OCI-LY7 (cell line): ENCODE measurements at regions not wholly inside any gene's neighbourhood (a gene's known extent, or its start where the extent isn't known, plus 50 kb on each side); places are given as distances from the start of the nearest gene placed in this dataset.

ENCODE experiments used
- BruUV-seq: library from RNA; stranded (reverse); fragments of 400-500 nt; replicated peaks from 2 replicates; lab custom pipeline; 2021; lab: Mats Ljungman, UMichigan
- CTCF ChIA-PET: fragments of 300-600 bp; sonication (Branson Sonifier 250); formaldehyde crosslinking; loops from one replicate; lab custom pipeline; 2022; ENCODE audit warnings: antibody characterized with exemption; ENCODE audit not compliant: unreplicated experiment; lab: Charles Lee
- POLR2A ChIA-PET: fragments of 300-600 bp; sonication (Branson Sonifier 250); formaldehyde crosslinking; loops from one replicate; lab custom pipeline; 2022; ENCODE audit warnings: antibody characterized with exemption; lab: Charles Lee
- DNase-seq: peaks from one replicate; pipeline ENCODE4 v3.0.0-alpha.2; 2015; ENCODE audit warnings: low spot score
- H2AFZ ChIP-seq: fragments of 200-600 bp; sonication (generic), shearing (Covaris generic); 2 replicates; pipeline ENCODE4 v1.6.1; 2014; ENCODE audit warnings: mild to moderate bottlenecking, antibody characterized with exemption, low read length, moderate library complexity
- H3K27ac ChIP-seq: fragments of 200-600 bp; sonication (generic); 2 replicates; pipeline ENCODE4 v1.5.1; 2014; ENCODE audit warnings: mixed run types, low read depth, mild to moderate bottlenecking, moderate library complexity, low read length, inconsistent platforms; ENCODE audit not compliant: poor library complexity, severe bottlenecking
- H3K36me3 ChIP-seq: fragments of 200-600 bp; sonication (generic); 2 replicates; pipeline ENCODE4 v1.6.1; 2014; ENCODE audit warnings: mild to moderate bottlenecking, antibody characterized with exemption, low read length, moderate library complexity, mixed read lengths; ENCODE audit not compliant: insufficient read depth
- H3K4me1 ChIP-seq: fragments of 200-600 bp; sonication (generic); 2 replicates; pipeline ENCODE4 v1.5.1; 2014; ENCODE audit warnings: mild to moderate bottlenecking, low read length; ENCODE audit not compliant: insufficient read depth, poor library complexity, severe bottlenecking
- H3K4me2 ChIP-seq: fragments of 200-600 bp; sonication (generic); 2 replicates; pipeline ENCODE4 v1.6.1; 2014; ENCODE audit warnings: mild to moderate bottlenecking, low read length
- H3K4me3 ChIP-seq: fragments of 200-600 bp; sonication (generic); 2 replicates; pipeline ENCODE4 v1.5.1; 2014; ENCODE audit warnings: mild to moderate bottlenecking, low read depth, low read length; ENCODE audit not compliant: poor library complexity, severe bottlenecking
- H3K79me2 ChIP-seq: fragments of 200-600 bp; sonication (generic); 2 replicates; pipeline ENCODE4 v1.6.1; 2016; ENCODE audit warnings: low read depth, mild to moderate bottlenecking, low read length, moderate library complexity, mixed read lengths; ENCODE audit not compliant: insufficient read depth
- H3K9me2 ChIP-seq: fragments of 200-600 bp; sonication (generic); 2 replicates; pipeline ENCODE4 v1.6.1; 2016; ENCODE audit warnings: mild to moderate bottlenecking, low read length, mixed read lengths; ENCODE audit not compliant: insufficient read depth
- H3K9me3 ChIP-seq: fragments of 200-600 bp; sonication (generic); 2 replicates; pipeline ENCODE4 v1.6.1; 2014; ENCODE audit warnings: mild to moderate bottlenecking, mixed run types, low read length, mixed read lengths
- H4K20me1 ChIP-seq: fragments of 200-600 bp; sonication (generic); 2 replicates; pipeline ENCODE4 v1.6.1; 2014; ENCODE audit warnings: mild to moderate bottlenecking, antibody characterized with exemption, low read length, moderate library complexity, mixed read lengths; ENCODE audit not compliant: insufficient read depth
- EZH2phosphoT487 ChIP-seq: fragments of 200-600 bp; sonication (generic); IDR thresholded peaks from 2 replicates; pipeline ENCODE4 v1.6.1; 2018; ENCODE audit warnings: low read depth, borderline replicate concordance, mild to moderate bottlenecking, mixed run types, antibody characterized with exemption, low read length, moderate library complexity, mixed read lengths
- intact Hi-C: fragments of 100-400 bp; cut with micrococcal nuclease; formaldehyde crosslinking; loops from one replicate; pipeline ENCODE4 v1.10.0; 2022; ENCODE audit not compliant: unreplicated experiment
- TF ChIP-seq, protein P1 (sequence below): fragments of 200-600 bp; sonication (generic); conservative IDR thresholded peaks from 2 replicates; pipeline ENCODE4 v1.5.1; 2014; ENCODE audit warnings: mild to moderate bottlenecking, antibody characterized with exemption, low read length, moderate library complexity, mixed read lengths

DNA sequence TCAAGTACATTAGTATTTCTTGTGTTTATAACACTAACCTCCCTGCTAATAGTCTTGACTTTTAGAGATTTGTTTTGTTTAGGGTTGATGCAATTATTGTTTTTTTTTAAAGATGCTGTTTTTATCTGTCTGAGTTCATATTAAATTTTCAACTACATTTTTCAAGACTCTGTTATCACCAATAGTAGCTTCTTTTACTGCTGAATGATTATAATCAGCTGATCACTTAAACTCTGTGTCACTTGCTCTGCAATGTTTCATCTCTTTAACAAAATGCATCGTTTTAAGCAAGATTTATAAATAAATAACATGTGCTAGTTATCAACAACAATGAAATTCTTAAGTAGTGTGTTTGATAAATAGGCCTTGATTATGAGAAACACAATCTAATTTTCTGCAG lies 920.9 kb upstream of the PCDH20 start:
- no peak overlapping the region for H3K4me3 ChIP-seq
- TF ChIP-seq, protein P1, sequence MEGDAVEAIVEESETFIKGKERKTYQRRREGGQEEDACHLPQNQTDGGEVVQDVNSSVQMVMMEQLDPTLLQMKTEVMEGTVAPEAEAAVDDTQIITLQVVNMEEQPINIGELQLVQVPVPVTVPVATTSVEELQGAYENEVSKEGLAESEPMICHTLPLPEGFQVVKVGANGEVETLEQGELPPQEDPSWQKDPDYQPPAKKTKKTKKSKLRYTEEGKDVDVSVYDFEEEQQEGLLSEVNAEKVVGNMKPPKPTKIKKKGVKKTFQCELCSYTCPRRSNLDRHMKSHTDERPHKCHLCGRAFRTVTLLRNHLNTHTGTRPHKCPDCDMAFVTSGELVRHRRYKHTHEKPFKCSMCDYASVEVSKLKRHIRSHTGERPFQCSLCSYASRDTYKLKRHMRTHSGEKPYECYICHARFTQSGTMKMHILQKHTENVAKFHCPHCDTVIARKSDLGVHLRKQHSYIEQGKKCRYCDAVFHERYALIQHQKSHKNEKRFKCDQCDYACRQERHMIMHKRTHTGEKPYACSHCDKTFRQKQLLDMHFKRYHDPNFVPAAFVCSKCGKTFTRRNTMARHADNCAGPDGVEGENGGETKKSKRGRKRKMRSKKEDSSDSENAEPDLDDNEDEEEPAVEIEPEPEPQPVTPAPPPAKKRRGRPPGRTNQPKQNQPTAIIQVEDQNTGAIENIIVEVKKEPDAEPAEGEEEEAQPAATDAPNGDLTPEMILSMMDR: no peak
- no peak for TF ChIP-seq EZH2phosphoT487
- no peak for DNase-seq
- H3K9me3 ChIP-seq: no peaks in the 10 kb centered on the region
- H3K27ac ChIP-seq: no peak overlapping the region
- no peaks in the 10 kb centered on the region for H4K20me1 ChIP-seq
- BruUV-seq: no TSS peak
- H3K4me1 ChIP-seq: peaks cover 14% of the 10 kb centered on the region
- CTCF ChIA-PET: no interaction called here
- POLR2A ChIA-PET: interaction anchor here (0.6 kb wide), 1 partner anchor 51 kb away, joined by 3 read pairs; no protein-coding TSS in a partner anchor
- no peak overlapping the region for H3K4me2 ChIP-seq
- no peaks in the 10 kb centered on the region for H3K9me2 ChIP-seq
- H3K79me2 ChIP-seq: no peaks in the 10 kb centered on the region
- intact Hi-C loops: no loop called here
- peak overlapping the region; percentile 91 for H2AFZ ChIP-seq
- no peaks in the 10 kb centered on the region for H3K36me3 ChIP-seq

DNA sequence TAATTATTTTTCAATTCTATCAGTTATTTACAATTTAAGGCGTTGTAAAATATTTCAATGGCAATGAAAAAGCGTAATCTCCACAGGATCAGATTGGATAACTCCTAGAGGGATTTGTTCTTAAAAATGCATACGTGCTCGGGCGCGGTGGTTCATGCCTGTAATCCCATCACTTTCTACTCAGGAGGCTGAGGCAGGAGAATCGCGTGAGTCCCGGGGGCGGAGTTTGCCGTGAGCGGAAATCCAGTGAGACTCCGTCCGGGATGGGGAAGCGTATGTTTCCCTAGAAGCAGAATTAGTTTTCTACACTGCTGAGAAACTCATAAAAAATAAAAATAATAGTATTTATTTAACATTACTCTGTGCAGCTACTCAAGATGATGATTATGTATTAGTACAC lies 917.8 kb upstream of the PCDH20 start:
- Histone ChIP-seq H2AFZ (no peak overlapping the region), H3K9me2 (no peaks in the 10 kb centered on the region), H3K4me1 (peaks cover 14% of the 10 kb centered on the region), H3K4me3 (no peak overlapping the region), H3K79me2 (no peaks in the 10 kb centered on the region), H3K4me2 (no peak overlapping the region), H3K27ac (no peak overlapping the region), H4K20me1 (no peaks in the 10 kb centered on the region), H3K9me3 (no peaks in the 10 kb centered on the region), H3K36me3 (no peaks in the 10 kb centered on the region)
- intact Hi-C loops: no loop called here
- TF ChIP-seq, protein P1: no peak
- no peak for TF ChIP-seq EZH2phosphoT487
- DNase-seq: no peak
- BruUV-seq: no TSS peak
- CTCF ChIA-PET: no interaction called here
- POLR2A ChIA-PET: no interaction called here

DNA sequence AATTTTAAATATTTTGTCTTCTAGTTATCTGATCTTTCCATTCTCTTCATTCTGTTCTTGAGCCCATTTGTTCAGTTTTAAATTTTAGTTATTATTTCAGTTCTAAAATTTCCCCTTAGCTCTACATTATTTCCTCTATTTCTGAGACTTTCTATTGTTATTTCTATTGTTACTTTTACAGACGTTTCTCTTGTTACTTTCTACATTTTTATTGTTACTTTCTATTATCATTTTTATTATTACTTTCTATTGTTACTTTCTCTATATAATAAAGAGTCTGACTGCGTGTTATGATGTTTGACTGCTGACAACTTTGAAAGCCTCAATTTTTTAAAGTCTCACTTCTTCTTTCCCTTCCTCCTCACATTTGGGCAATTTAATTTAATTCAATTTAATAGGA lies 915.7 kb upstream of the PCDH20 start:
- DNase-seq: no peak
- TF ChIP-seq, protein P1: no peak
- no peak for TF ChIP-seq EZH2phosphoT487
- intact Hi-C loops: no loop called here
- H3K9me2 ChIP-seq: no peaks in the 10 kb centered on the region
- ChIA-PET POLR2A (no interaction called here), CTCF (no interaction called here)
- H4K20me1 ChIP-seq: no peaks in the 10 kb centered on the region
- no peaks in the 10 kb centered on the region for H3K9me3 ChIP-seq
- H3K27ac ChIP-seq: no peak overlapping the region
- H2AFZ ChIP-seq: no peak overlapping the region
- no peak overlapping the region for H3K4me3 ChIP-seq
- H3K4me2 ChIP-seq: no peak overlapping the region
- no peaks in the 10 kb centered on the region for H3K36me3 ChIP-seq
- no TSS peak for BruUV-seq
- no peaks in the 10 kb centered on the region for H3K4me1 ChIP-seq
- no peaks in the 10 kb centered on the region for H3K79me2 ChIP-seq
